22Rv1 (cell line): ENCODE measurements at regions not wholly inside any gene's neighbourhood (a gene's known extent, or its start where the extent isn't known, plus 50 kb on each side); places are given as distances from the start of the nearest gene placed in this dataset.

Experiments used
- H3K27ac ChIP-seq: fragments of 450-650 bp; 2 replicates; pipeline ENCODE4 v1.5.1; 2017
- ZFX ChIP-seq: fragments of 450-650 bp; IDR thresholded peaks from 2 replicates; pipeline ENCODE4 v1.6.1; 2017; ENCODE audit warnings: antibody characterized with exemption, borderline replicate concordance
- TF ChIP-seq, protein P1 (sequence below): fragments of 450-650 bp; IDR thresholded peaks from 2 replicates; pipeline ENCODE4 v1.5.1; 2017; ENCODE audit warnings: mild to moderate bottlenecking

DNA sequence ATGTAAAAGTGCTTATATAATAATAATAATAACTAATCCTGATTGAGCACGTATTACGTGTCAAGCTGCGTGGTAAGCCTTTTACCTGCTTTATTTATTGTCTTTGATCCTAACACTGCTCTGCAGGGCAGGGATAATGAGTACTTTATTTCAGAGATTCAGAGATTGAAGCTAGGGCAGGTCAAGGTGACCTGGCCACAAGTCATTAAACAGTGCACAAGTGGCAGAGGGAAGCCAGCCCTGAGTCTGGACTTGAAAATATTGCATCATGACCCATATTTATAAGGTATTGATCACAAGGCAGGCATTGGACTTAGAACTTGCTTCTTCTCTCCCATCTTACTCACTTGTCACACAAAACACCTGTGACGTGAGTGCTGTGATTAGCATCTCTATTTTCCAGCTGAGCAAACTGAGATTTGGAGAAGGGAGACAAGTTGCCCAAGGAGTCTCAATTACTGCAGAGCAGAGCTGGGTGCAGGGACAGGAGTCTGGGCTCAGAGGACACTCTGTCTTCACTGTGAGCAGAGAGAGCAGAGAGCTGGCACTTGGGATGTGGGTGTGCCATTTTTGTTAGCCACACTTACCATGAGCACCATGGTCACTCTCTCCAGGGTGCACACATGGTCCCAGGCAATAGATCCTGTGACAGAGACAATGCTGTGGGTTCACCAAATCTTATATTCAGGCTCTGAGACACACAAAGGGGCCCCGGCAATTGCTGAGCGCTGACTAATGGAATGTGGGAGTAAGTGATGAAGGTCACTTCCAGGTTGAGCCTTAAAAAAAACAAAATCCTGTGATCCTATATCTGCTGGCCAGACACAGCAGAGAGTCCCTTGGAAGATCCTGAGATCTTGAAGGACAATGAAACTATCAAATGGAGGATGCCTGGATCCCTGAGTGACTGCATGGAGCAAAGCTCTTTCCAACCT, 113.2 kb upstream of the MED13L start:
- H3K27ac ChIP-seq: no peak overlapping the region
- TF ChIP-seq, protein P1, sequence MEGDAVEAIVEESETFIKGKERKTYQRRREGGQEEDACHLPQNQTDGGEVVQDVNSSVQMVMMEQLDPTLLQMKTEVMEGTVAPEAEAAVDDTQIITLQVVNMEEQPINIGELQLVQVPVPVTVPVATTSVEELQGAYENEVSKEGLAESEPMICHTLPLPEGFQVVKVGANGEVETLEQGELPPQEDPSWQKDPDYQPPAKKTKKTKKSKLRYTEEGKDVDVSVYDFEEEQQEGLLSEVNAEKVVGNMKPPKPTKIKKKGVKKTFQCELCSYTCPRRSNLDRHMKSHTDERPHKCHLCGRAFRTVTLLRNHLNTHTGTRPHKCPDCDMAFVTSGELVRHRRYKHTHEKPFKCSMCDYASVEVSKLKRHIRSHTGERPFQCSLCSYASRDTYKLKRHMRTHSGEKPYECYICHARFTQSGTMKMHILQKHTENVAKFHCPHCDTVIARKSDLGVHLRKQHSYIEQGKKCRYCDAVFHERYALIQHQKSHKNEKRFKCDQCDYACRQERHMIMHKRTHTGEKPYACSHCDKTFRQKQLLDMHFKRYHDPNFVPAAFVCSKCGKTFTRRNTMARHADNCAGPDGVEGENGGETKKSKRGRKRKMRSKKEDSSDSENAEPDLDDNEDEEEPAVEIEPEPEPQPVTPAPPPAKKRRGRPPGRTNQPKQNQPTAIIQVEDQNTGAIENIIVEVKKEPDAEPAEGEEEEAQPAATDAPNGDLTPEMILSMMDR: no peak

- no peak overlapping the region for H3K27ac ChIP-seq
- TF ChIP-seq, protein P1: no peak
- TF ChIP-seq ZFX: no peak
These were observed 114.0 kb upstream of the MED13L start for GRCh38 chr12:116391501-116391900.

DNA sequence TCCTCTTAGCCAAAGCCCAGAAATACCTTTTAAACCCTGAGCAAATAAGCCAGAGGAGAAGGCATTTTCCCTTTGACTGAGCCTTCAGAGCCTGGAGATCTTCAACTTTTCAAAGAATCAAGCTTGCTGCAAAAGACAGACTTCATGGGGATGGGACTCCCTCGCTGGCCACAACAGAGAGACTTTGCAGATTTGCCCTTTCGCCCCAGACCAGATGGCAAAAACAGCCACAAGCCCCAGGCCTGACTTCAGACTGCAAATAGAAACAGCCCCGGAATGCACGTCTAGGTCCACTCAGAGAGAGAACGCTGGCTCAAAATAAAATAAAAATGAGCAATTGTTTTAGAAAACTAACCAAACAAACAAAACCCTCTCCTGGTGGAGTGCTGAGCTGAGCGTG, 114.6 kb upstream of the MED13L start:
- TF ChIP-seq, protein P1: no peak
- no peak for TF ChIP-seq ZFX
- H3K27ac ChIP-seq: no peak overlapping the region

GRCh38 chr12:116393255-116393654, 115.8 kb upstream of the MED13L start:
- H3K27ac ChIP-seq: no peak overlapping the region
- TF ChIP-seq, protein P1: no peak
- TF ChIP-seq ZFX: no peak

GRCh38 chr12:116393859-116394650, 116.6 kb upstream of the MED13L start:
- TF ChIP-seq ZFX: no peak
- TF ChIP-seq, protein P1: no peak
- no peak overlapping the region for H3K27ac ChIP-seq

- no peak overlapping the region for H3K27ac ChIP-seq
- TF ChIP-seq, protein P1: no peak
- no peak for TF ChIP-seq ZFX
These were observed 117.9 kb upstream of the MED13L start for GRCh38 chr12:116395396-116395795.

DNA sequence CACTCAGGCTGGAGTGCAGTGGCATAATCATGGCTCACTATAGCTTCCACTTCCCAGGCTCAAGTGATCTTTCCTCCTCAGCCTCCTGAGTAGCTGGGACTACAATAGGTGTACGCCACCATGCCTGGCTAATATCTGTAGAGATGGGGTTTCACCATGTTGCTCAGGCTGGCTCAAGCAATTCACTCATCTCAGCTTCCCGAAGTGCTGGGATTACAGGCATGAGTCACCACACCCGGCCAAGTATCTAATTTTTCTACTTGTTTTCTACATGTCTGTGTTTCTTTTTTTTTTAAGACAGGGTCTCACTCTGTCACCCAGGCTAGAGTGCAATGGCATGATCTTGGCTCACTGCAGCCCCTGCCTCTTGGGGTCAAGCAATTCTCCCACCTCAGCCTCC, 119.7 kb upstream of the MED13L start:
- TF ChIP-seq, protein P1: no peak
- TF ChIP-seq ZFX: no peak
- H3K27ac ChIP-seq: no peak overlapping the region
